Activated naive CD4-positive, alpha-beta T cell treated with anti-CD3 and anti-CD28 coated beads, Interleukin-2, amount 50 U/mL, for 16 hours (primary cell): ENCODE measurements at regions not wholly inside any gene's neighbourhood (a gene's known extent, or its start where the extent isn't known, plus 50 kb on each side); places are given as distances from the start of the nearest gene placed in this dataset.

Experiments
- DNase-seq: peaks from one replicate; pipeline ENCODE4 v3.0.0-alpha.2; 2020

DNA sequence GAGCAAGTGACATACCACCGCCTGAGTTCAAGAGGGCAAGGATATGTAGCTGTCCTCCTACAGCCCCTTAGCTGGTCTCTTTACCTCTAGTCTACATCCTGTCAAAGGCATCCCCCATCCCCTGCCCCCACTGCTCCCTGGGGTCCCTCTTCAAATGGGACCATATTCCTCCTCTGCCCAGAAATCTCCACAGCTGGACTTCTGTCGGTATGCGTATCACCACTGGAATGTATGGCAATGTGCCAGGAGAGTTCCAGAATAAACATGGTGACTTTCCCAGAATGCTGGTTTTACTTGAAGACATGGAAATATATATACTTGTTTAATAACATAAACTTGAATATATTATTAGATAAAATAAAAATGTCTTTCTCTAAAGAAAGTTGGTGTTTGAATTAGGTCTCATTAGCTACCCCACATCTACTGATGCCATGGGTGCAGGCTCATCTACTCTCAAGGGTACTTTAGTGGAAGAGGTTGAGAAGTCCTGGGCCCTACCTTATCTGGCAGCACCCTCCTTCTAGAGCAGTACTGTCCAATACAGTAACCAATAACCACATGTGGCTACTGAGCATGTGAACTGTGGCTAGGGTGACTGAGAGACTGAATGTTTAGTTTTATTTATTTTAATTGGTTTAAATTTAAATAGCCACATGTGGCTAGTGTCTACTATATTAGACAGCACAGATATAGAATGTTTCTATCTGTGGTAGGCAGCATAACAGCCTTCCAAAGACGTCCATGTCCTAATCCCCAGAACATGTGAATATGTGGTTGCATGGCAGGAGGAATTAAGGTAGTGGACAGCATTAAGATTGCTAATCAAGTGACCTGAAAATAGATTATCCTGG lies 181.7 kb upstream of the SLC30A5 start:
- DNase-seq, result no peak

DNA sequence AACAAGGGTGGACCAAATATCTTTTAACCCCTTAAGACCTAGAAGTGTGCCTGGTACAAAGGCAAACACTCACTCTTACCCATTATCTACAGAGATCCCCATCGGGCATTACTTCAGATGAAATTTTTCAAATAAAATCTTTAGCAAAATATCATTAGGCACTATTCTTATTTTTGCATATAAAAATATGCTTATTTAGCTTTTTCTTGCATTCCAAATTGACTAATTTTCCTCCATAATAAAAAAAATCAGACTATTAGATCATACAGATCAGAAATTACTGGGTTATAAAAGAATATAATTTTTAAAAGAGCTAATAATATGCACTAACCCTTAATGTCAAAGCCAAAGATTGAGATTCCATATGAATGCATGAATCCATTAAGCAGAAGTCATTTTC lies 178.7 kb upstream of the SLC30A5 start:
- DNase-seq, result no peak

DNA sequence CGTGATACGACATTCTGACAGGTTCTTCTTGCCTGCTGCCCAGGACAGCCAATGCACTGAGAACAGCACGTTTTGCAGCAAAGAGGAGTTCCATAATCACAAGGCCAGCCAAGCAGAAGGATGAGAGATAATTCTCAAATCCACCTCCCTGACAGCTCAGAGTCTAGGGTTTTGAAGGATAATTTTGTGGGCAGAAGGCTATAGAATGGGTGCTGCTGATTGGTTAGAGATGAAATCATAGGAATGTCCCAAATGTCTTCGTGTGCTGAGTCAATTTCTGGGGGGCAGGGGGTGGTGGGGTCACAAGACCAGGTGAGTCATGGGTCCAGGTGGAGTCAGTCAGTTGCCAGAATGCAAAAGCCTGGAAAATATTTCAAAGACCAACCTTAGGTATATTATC lies 175.5 kb upstream of the SLC30A5 start:
- no peak for DNase-seq

DNA sequence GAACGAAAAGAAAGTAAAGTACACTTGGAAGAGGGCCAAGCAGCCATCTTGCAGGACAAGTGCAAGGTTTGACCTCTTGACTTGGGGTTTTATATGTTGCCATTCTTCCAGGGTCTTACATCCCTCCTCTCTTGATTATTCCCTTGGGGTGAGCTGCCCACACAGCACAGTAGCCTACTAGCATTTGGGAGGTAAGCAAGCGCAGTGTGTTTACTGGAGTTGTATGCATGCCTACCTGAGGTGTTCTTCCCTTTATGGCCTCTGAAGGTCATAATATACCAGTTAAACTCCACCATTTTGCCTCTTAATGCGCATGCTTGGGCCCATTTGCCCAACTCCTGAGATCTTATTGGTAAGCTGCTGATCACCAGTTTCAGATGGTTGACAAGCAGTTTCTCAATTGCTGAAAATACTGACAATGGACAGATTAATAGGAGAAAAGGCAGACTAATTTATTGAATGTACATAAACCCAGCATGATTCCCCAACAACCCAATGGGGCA lies 173.8 kb upstream of the SLC30A5 start:
- DNase-seq, result no peak

DNA sequence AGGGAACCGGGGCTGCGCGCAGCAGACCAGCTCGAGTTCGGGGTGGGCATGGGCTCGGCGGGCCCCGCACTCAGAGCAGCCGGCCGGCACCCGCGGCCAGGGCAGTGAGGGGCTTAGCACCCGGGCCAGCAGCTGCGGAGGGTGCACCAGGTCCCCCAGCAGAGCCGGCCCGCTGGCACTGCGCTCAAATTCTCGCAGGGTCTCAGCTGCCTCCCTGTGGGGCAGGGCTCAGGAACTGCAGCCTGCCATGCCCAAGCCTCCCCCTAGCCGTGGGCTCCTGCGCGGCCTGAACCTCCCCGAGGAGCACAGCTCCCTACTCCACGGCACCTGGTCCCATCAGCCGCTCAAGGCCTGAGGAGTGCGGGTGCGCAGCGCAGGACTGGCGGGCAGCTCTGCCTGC lies 172.9 kb upstream of the SLC30A5 start:
- no peak for DNase-seq

DNA sequence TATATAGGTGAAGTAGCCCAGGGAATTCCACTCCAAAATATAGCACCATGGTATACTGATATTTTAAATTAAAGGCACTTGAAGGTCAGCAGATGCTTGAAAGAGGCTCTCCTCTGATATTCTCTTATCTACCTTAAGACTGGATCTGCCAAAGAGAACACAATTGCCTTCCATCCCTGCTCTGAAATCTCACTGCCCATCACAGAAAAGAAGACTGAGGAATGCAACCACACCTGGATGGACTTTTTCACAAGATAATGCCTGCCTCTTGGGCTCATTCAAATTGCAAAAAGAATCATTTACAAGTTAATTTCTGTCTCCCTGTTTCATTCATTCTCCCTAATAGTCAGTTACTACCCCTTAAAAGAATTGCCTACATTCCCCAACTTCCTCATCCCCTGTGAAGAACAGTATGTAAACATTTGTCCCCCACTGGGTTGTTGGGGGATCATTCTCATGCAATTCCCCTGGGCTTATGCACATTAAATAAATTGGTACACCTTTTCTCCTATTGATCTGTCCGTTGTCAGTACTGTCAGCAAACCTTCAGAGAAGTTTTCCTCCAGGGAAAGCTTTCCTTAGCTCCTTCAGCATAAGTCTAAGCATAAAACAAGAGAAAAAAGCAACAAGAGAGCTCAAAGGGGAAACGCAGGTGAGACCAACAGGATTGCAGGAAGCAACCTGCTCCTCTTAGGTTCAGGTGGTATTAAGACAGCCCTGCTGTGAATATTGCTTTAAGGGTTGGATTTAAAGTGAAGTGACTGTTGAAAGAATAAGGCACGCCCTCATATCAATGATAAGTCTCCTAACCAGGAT lies 171.4 kb upstream of the SLC30A5 start:
- no peak for DNase-seq

DNA sequence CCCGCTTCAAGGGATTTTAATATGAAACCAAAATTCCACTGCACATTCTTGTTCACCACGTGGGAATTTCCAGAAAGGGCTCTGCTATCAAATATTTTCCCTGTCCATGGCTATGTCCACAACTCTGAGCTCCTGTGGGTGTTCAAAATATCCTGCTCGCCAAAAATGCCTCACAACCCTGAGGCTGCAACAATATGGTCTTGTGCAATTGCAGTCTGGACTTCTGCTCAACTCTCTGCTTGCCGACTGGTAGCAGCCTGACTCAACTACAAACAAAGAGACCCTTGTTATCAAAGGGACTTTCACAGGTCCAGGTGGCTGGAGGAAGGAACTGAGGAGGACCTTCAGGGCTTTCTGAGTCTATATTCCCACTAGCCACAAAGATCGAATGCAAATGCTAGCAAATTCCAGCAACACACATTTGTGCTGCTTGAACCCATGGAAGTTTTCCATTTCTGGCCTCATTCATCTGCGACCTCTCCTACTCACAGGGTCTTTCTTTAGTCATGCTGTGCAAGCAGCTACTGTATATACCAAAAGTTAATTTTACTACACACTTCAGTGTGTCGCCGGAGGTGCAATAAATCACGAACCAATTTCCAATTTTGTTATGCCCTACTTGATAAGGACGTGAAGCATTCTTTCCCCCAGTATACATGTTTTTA lies 169.2 kb upstream of the SLC30A5 start:
- DNase-seq, result no peak

DNA sequence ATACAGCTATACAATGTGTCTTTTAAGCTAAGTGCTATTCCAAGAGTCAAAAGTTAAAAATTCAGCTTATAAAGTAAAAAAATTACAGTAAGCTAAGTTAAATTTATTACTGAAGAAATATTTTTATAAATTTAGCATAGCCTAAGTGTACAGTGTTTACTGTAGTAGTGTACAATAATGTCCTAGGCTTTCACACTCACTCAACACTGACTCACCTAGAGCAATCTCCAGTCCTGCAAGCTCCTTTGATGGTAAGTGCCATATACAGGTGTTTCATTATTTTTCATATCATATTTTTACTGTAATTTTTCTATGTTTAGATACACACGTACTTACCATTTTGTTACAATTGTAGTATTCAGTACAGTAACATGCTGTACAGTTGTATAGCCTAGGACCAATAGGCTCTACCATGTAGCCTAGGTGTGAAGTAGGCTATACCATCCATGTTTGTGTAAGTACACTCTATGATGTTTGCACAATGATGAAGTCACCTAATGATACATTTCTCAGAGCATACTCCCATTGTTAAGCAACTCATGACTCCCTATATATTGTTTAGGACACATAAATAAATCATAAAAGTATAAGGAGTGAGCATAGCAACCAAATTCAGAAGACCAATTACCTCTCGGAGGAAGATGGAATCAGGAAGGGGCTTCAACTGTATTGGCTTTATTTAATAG lies 165.1 kb upstream of the SLC30A5 start:
- DNase-seq, result no peak

DNA sequence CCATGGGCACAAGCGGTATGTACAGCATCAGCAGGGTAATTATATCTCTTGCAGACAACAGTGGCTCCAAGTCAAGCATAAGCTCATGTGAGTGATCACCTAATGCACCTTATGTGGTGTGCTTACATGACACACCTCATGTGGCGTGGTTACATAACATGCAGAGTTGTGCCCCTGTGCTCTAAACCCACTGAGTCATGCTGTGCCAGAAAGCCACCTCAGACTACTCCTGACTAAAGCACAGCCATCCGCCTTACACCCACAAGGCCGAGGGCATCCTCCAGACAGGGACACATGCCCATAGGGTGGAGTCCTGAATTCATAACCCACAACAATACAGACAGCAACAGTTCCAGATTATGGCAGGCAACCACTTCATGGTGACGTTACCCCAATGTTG lies 163.7 kb upstream of the SLC30A5 start:
- DNase-seq, result no peak

DNA sequence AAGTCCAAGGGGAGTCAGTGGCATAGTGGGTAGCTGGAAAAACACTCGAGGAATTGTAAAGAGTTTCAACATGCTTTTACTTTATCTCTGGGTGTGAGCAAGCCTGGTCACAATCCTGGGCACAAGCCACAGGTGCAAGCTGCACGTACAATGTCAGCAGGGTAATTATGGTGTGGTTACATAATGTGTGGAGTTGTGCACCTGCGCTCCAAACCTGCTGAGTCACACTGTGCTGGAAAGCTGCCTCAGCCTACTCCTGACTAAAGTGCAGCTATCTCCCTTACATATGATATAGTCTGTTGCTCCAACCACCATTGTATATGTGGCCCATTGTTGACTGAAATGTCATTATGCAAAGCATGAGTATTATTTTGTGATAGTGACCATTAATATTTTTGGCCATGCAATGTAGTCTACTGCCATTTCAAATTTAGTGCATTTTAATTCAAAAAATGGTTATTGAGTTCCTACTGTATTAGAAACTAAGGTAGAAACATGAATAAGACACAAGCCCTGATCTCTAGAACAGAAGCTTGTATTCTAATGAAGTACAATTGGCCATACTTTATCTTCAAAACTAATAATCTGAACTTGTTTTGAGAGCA lies 160.9 kb upstream of the SLC30A5 start:
- no peak for DNase-seq

DNA sequence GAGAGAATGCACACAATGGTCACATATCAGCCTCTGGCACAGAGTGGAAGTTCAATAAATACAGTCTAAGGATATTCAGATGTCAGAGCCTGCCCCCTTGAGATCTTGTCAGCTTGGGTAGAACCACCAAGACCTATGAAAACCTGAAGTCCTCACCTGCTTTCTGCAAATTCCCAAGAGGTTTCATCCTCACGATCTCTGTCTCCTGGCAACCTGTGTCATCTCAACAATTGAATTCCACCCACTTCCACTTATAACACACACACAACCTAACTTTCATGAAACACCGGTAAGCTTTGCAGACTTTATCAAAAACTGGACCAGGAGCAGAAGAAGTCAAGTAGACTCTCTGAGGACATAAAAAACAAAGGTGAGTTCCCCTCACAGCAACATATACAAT lies 151.6 kb upstream of the SLC30A5 start:
- DNase-seq, result no peak

DNA sequence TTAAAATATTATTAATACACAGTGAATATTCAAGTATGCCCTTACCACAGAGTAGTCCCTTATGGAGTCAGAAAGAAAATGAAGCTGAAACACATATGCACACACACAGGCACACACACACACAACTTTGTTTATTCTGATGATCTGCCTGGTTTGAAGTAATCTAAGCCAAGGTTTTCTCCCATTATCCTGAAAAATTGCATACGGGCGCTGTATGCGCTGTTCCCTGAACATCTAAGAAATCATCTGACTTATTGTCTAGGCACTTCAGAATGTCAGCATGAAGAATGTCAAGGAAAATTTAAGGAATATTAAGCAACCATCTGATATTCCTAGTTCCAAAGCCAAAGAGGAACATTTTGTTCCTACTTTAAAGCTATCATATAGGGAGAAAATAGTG lies 147.1 kb upstream of the SLC30A5 start:
- no peak for DNase-seq

DNA sequence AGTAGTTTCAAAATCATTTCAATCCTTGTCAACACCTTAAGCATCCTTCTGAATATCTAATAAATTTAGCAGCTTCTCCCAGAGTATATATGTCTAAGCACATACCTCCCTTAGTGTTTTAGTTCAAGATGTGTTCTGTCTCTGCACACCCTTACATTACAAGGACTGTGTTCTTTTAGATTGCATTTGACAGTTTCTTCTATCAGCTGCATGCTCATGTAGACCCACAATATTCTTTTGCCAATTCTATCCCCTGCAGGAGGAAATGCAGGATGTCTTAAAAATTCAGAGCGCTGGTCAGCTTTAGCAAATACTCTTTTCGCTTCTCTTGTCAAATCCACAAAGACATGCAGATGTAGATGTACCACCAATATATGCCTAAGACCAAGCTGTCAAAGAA lies 145.8 kb upstream of the SLC30A5 start:
- no peak for DNase-seq

DNA sequence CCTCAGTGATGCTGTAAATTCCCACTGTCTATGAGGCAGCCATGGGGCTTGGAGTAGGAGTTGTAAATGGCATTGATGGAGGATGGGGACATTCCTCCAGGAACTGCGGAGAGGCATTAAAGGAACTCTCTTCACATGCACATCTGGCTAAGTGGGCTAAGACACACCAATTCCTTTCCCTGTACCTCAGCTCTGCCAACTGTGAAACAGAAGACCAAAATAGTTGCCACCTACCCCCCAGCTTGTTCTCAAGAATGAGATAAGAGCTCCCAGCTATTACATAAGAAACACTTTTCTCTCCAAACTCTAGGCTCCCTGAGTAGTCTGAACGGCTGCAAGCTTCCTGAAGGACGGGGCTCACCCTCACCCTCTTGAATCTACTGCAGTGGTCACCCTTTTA lies 144.6 kb upstream of the SLC30A5 start:
- no peak for DNase-seq

DNA sequence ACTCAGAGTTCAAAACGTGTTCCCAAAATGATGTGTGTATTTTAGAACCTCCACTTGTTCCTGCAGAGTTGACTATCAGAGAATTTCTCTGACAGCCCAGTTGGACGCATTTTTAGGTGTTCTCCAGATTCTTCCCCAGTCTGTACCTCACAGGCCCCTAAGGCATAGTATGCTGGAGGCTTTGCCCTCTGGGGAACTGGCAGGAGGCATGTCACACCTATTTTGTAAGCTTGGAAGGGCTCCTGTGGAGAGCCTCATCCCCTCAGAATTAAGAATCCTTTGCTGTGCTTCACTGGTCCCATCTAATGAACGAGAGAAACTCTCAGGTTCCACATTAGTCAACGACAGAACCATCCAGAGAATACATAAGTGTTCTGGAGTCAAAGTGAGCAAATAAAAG lies 144.1 kb upstream of the SLC30A5 start:
- no peak for DNase-seq

DNA sequence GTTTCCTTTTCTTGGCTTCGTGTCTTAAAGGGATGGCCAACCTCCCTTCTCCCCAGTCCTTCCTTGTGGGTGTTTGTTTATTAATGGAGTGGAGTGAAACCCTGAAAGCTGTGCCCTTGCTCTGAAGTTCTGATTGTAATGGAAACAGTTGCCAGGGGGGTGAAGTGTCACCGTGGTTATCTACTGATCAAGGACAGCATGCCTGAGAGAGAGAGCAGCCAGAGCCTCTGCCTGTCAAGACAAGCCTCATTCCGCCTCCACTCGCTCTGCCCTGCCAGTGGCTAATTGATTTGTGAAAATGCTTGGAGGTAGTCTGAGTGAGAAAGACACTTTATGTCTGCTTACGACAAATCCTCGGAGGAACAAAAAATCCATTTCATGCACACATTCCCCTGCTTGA lies 143.7 kb upstream of the SLC30A5 start:
- DNase-seq, result no peak

DNA sequence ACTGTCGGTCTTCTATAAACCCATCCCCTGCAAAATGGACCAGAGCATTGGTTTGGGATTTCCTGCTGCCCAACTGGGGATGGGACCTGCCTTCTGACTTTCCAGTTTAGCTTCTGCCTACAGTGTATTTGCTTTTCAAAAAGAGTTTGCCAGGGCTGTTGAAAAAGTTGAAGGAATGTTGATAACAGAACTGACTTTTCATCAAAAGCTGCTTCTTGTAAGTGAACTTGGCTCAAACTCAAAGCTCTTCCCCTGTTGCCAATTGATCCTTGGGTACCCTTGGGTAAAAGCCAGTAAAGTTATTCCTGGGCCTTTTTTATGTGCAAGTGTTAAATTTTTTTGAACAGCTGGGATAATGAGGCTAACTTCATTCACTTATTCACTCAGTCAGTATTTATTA lies 142.9 kb upstream of the SLC30A5 start:
- DNase-seq, result no peak

DNA sequence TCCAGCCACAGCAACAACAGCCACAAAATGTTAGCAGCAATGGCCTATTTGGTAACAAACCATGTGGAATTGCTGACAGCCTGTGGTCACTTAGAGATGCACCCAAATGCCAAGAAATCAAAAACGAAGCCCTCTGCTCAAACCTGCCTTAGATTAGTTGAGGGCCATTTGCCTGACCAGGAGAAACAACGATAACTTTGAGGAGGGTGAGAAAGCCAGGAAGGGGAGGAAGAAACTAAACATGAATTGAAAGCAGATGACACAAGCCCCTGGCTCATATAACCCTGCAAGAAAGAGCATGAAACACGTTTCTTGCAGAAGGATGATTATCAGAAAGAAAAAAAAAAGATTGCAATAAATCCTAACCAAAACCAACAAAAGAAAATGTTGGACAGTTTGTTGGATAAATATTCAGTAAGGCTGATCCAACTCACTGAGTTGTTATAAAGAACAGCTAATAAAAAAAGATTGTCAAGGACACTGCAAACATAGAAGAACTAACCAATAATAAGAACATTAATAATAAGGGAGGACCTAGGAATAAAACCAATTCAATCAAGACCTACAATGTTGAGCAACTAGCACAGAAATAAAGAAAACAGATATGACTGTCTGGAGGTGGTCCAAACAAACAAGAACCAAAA lies 140.5 kb upstream of the SLC30A5 start:
- DNase-seq, result no peak

DNA sequence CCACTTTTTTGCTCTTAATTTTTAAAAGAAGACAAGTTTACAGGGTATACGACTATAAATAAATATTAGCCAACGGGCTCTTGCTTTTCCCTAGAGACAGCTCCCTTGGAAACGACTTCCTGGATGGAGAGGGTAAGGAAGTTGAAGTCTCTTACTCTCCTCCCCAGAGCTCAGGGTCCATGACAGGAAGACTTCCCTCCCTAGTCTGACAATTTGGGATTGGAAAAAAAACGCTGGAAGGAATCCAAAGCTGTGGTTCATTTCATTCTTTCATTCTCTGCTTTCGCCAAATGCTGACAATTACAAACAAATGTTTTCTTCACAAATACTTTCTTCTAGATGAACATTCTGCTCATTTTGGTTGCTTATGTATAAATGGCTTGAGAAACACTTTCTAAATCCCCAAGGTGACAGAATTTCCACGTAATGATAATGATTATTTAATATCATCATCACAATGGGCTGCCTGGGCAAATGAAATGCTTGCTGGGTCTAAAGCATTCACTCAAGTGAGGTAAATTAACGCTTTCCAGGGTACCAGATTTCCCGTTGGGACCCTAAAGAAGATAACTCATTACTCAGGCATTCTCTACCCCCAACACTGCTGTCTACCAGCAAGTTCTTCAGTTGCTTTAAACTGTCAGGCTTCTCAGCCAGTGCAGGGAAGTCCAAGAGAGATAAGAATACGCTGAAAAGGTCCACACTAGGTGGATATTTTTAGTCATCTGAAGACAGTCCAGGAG lies 139.8 kb upstream of the SLC30A5 start:
- DNase-seq, result no peak

DNA sequence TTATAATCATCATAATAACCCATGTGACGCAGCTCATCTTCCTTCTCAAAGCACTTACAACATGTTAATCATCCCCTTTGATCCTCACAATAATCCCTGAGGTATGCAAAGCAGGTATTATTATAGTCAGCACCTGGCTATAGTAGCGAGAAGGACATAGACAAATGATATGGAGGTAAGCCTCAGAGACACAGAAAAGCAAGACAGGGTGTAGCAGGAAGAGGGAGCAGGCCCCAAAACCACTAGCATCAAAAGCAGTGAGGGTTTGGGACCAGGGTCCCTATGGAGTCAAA lies 139.2 kb upstream of the SLC30A5 start:
- no peak for DNase-seq

DNA sequence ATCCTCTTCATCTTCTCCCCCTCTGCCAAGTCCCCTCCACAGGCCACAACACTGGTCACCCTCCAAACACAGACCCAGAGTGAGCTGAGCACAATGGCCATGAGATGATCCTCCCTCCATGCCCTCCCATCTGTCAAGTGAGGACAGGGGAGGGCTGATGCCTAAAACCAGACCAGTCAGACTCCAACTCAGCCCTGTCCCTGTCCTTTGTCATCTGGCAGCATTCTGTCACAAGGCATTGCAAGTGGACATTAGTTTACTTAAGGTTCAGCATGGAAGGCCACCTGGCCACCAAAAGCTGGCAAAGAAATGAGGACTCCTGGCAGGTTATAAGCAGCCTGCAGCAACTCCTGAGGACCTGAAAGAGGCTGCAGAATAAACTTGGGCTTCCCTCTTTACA lies 136.2 kb upstream of the SLC30A5 start:
- DNase-seq, result no peak

DNA sequence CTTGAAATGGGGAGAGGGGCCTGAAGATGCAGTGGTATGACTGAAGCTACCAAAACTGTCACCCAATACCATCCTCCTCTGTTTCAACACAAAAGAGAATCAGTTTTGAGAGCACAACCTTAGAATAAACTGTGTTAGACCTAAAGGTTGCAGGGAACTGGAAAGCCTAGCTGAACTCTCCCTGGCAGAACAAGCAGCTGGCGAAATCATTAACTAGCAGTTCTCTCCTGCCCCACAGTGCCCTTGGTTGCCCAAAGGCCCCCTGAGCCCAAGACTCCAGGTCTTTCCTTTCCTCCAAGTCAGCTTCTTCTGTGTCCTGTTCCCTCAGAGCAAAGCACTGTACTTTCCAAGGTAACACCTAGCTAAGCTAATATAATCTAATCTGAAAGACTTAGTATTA lies 135.4 kb upstream of the SLC30A5 start:
- DNase-seq, result no peak
